ENCODE measurements at regions not wholly inside any gene's neighbourhood (a gene's known extent, or its start where the extent isn't known, plus 50 kb on each side); places are given as distances from the start of the nearest gene placed in this dataset.

DNA sequence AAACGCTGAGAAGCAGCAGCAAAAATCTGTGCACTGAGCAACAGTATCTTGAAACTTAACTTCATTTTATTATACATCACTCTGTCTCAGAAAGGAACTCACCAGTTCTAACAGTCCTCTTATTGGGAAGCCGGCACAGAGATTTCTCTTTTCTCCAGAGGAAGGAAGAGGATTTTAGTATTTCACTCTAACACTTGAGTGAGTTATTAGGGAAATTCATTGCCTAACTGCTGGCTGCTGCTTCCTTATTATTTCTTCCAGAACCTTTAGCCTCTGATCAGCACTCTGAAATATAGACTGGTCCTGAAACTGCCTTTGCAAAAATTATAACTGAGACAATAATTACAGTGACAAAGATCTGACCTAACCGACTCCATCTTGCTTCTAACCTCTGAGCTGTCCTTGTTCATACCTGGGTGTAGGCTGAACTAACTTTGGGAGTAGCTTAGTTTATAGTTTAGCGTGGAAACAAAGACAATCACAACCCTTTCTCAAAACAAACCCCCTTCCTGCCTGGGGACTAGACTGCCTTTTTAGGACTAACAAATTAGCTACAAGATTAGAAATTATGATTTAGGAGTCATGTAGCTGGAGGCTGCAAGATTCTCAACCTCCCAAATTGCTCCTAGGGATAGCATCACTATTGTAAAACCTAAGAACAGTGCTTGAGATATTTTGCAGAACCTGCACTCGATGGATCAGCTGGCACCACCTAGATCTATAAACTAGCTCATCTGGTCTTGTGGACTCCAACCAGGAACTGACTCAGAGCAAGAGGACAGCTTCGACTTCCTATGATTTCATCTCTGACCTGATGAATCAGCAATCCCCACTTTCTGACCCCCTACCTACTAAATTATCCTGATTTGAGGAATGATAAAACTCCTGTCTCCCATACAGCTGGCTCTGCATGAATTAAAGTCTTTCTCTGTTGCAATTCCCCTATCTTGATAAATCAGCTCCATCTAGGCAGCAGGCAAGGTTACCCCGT is 117.5 kb downstream of the DYRK2 start:
- no peak for TF ChIP-seq NRF1 (IDR thresholded peaks at IDR 0.05; ENCODE audit: low read depth, low read length)
- TF ChIP-seq FOXM1 (IDR thresholded peaks at IDR 0.05; ENCODE audit: low read depth): peak; percentile 83; the same call in 1 of the 2 replicates

Data from SK-N-SH (cell line).